Stimulated activated CD4-positive, alpha-beta T cell treated with anti-CD3 and anti-CD28 coated beads, Interleukin-12 subunit alpha, Interleukin-12 subunit beta, amount 100 ng/mL, for 48 hours (primary cell): ENCODE measurements at regions not wholly inside any gene's neighbourhood (a gene's known extent, or its start where the extent isn't known, plus 50 kb on each side); places are given as distances from the start of the nearest gene placed in this dataset.

Experiments used
- DNase-seq, 3 donors: peaks; one replicate each; pipeline ENCODE4 v3.0.0-alpha.2; 2020; ENCODE audit warnings: low read depth in 2 of 3, low spot score in 1 of 3

DNA sequence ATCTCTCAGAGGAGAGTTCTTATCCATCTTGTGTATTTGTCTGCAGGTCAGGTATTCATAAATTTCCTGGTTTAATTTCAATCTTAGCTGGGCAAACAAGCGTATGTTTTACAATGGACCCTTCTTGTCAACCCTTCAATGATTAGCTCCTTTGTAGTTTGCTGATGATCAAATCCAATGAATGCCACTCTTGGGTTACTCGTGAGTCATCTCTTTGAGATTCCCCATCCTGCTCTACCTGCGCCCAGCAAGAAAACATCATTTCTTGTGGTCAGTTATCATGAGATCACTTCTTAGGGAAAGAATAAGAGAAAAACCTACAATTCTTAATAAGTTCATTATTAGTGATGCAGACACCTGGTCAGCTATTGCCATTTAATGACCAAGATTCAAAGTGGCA is 572.3 kb upstream of the PKN2 start:
- DNase-seq = no peak

DNA sequence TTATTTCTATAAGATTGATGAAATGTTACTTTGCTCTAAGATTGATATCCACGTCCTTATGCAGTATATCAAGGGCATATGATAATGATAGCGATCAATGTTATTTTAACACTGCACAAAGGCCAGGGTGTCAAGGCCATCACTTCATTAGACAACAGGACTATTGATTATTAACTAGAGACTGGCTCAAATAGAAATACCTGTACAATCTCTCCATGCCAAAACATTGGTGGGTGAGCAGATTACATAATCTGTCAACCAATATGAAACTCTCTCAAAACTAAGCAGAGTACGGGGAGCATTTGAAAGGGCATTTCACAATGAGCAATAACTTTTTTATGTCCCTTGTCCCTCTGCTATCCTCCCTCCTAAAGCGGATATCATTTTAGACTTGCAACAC is 566.5 kb upstream of the PKN2 start:
- DNase-seq = no peak

DNA sequence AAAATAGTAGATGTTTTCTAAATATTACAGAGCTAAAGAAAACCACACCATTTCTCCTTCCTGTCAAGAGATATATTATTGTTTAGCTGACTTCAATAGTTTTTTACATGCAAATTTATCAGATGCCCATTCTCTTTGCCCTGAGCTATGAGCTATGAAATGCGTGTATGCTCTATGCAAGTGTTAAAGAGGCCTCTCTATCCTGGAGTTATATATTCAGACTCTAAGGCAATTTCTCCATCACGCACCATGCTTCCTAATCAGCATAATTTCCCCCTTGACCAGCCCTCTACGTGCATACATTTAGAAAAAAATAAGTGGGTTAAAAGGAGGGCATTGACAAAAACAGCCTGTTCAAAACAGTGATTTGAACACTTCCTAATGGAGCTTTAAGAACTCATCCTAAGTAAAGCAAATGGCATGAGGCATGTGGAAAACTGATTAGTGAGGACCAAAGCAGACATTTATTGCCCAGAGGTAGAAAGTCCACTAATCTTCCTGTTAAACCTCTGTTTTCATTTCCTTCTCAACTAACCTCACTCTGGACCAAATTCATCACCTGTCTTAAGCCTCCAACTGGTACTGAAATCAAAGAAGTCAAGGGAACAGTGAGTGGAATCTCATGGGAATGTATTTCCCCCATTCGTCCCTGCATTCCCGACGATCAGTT is 565.8 kb upstream of the PKN2 start:
- DNase-seq = no peak

DNA sequence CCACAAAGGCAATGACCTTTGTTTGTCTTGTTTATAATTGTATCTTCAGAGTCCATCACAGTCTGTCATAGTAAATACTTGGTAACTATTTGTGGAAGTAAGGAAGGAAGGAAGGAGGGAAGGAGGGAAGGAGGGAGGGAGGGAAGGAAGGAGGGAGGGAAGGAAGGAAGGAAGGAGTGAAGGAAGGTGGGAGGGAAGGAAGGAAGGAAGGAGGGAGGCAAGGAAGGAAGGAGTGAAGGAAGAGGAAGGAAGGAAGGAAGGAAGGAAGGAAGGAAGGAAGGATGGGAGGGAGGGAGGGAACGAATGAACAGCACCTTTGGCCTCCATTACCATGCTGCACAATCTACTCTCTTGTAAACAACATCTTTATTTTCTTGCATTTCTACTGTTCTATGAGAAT is 559.5 kb upstream of the PKN2 start:
- DNase-seq = no peak

DNA sequence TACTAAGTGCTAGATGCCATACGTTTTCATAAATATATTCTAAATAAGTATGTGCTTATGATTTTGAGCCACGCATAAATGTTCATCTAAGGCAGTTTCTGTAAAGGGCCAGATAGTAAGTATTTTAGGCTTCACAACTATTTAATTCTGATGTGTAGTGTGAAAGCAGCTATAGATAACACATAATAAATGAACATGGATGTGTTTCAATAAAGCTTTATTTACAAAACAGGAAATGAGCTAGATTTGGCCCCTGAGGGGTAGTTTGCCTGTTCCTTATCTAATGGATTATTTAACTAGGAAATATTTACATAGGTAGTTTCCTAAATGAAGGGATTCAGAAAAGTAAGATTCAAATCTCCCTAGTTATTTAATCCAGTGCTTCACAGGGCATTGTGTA is 557.6 kb upstream of the PKN2 start:
- DNase-seq = no peak

DNA sequence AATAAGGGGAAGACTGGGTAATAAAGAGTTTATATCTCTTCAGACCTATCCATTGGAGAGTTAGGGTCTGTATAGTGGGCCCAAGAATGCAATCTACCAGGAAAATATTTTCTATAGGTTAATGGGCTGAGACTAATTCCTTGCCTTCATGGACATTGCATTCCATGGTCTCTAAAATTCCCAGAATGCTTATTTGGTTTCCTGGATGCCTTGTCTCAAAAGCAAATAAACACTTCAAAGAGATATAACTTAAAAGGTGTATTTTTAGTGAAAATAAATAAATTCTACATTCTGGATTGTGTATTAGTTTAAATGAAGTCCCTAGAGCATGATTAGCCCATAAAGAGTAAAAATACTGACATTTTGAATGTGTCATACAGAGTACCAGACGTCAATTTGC is 550.1 kb upstream of the PKN2 start:
- no peak for DNase-seq

DNA sequence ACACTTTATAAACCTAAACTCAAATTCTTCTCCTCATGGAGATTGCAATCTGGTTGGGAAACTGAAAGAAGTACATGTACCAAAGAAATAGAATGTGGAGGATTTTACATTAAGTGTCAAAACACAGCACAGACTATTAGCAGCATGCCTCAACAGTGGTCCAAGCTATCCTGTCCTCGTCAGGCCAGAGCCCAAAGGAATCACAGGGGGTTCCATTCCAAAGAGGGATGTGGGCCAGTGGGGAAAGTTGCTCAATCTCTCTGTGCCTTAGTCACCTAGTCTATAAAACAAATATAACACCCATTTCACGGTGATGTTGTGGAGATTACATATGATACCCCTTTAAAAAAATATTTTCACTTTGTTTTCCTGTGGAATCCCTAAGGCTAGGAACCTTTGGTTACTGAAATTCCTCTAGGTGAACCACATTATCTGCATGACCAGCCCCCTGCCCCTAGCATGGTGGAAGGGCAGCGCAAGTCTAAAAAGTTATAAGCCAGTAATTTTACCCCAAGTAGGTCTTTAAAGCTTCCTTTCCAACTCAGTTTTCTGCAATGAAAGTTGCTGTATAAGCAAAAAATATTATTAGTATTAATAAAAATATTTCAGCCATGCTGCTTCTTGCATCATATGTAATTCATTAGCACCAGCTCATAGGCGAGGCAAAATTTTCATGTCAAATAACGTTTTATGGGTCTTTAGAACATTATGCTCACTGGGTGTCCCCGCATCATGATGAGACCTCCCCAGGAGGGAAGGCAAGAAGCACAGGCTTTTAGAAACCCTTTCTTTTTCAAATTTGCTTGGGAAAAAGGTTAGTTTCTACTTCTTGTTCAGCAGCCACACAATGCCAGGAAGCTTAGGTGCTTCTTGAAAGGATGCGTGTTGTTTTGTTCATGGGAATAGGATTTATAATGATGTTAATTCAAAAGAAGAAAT is 548.8 kb upstream of the PKN2 start:
- DNase-seq = no peak

DNA sequence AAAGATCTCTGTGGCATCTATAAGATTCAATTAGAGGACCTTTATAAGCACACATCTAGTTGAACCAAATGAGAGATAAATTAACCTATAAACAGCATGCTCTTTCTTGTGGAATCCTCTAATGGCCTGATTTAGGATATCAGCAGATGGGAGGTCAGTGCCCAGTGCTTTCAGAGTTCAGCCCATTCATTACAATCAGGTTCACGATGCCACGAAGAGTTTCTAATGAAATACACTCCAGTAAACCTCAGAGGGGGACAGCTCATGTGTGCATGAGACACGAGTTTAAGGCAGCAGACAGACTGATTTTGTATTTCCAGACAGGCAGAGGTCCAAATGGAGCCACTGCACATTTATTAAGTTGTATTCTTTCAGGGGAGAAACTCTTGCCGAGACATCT is 544.4 kb upstream of the PKN2 start:
- no peak for DNase-seq

DNA sequence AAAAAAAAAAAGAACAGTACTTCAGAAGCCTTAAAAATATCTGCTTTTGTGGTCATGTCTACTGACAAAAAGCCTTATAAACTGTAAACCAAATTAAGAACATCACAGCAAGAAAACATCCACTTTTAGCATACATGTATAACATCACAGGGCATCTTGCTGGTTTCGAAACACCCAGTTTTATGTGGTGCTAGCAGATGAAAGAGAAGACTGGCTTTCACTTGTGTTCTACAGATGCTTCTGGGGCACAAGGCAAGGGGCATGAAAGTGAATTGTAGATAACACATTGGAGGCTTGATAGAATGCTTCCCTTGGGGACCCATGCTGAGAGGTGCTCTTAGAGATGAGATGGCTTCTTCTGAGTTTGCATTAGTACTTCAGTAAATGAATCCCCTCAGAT is 543.7 kb upstream of the PKN2 start:
- DNase-seq = no peak

DNA sequence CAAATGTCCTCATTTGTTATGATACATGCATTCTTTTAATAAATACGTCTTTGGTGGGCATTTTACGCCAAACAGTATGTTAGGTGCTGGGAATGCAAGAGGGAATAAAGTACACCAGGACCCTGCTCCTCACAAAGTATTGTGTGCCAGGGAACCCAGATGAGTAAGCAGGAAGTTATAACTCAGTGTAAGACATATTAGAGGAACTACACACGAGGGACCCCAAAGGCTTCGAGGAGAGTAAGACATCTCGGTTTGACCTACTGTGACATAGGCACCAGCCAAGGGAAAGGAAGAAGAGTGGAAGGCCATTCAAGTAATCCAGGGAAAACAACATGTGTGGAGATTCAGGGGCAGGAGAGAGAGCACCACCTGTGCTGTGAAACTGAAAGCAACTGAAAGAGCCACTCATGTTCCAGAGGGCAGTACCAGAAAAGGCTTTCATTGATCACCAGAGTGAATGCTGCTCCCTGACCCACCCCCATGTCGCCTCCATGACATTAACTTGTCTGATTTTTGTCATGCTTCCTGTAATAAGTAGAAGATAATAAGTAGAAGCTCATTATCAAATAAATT is 542.5 kb upstream of the PKN2 start:
- DNase-seq = no peak

DNA sequence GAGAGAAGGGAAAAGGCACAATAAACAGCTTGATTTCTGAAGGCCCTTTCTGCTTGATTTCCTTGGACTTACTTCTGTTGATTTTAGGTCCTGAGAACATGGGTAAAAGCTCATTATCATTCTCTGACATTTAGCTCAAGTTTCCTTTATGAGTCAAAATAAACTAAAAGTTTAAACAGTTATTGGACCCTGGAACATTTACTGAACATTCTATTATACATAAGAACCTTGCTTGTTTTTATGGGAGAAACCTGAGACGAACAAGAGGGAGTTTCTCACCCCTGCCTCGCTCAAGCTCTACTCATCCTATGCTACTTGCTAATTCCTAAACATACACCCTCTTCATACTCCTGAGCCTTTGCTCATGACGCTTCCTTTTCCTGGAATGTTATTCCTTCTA is 538.3 kb upstream of the PKN2 start:
- DNase-seq = no peak

DNA sequence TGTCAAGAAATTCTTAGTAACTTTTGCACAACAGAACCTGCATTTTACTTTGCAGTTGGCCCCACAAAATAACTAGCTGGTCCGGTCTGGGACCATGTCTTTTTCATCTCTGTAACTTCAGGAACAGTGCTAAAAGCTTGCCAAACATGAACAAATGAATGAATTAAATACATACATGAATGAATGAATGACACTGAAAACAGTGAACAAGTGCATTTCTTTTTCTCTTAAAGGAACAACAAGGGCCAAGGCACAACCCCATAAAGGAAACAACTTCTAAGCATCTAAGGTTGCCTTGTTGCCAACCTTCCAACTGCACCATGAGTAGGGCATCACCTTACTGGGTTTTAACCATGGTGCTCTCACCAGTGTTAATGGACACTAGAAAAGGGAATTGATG is 534.4 kb upstream of the PKN2 start:
- no peak for DNase-seq

DNA sequence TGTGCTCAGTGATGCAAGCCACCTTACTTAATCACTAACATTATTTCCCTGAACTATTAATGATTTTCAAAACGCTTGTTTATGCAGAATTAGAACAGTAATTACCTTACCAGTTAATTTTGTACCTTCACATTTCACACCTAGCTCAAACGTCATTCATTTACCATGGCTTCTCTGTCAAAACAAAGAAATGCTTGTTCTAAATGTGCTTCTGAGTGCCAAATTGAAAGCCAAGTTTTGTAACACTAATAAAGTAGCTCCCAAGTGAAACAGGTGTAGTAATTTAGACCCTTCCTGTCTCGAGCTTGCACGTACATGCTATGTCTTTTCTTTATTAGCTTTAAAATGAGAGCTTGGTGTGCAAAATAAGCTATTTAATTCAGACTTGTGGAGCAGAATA is 533.7 kb upstream of the PKN2 start:
- no peak for DNase-seq

DNA sequence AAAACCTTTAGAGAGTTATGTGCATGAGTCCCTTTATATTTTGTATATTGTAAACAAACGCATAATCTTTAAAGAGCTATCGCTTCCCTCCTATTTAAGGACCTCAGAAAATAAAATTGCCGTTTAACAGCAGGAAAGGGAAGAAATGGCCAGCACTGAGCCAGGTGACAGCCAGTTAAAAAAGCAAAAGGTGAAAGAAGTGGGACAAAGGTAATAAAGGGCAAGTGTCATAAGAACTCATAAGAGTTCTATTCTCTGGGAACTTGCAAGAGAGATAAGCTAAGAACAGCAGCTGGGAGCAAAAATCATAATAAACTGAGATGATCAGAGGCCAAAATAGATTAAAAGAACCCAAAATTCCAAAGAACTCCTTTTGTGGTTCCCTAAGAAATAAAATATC is 520.9 kb upstream of the PKN2 start:
- DNase-seq = no peak

DNA sequence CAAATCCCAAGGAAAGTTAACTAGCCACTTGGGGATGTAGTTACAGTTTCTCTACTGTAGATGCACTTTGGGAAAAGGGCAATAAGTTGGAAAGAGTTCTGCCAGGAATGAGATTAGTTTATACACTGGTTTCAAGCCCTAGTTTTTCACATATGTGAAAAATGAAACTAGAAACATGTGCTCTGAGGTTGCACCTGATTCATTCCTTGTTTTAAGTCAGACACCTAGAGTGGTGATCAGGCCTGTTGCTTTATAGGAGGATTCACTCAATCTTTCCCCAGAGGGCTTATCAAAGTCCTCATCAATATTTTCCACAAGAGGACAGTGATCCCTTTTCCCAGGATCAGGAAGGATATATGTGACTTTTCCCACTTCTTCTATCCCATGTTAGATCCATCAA is 515.9 kb upstream of the PKN2 start:
- DNase-seq = no peak

DNA sequence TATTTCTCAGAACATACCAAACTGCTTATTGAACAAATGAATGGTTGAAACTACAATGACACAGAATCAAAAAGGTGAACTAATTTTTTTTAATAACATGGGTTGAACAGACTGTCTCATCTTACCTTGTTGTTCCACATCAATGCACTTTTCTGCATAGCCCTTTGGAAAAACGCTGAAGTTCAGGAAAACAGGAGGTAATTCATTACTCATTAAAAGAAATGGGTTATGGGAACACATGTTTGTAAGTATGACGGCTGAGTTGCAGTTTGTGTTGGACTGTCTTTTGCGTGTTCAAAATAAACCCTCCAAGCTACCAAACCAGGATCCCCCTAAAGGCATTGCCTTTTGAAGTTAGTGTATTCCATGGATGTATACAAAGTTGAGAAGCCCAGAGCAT is 514.9 kb upstream of the PKN2 start:
- no peak for DNase-seq

DNA sequence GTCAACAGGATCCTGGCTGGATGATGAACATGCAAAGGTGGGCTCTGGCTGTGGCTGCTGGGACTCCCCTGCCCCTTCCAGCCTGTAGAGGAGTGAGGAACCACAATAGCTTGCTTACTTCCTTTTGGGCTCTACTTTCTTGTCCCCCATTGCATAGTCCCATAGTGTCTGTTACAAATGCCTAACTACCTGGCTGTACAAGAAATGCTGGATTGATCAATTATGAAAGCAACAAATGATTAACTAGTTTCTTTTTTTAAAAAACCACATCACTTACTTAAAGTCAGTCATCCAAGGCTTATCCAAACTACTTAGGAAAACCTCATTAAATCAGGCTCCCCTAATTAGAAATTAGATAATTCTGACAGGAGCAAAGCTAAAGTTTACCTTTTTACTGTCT is 514.1 kb upstream of the PKN2 start:
- no peak for DNase-seq

DNA sequence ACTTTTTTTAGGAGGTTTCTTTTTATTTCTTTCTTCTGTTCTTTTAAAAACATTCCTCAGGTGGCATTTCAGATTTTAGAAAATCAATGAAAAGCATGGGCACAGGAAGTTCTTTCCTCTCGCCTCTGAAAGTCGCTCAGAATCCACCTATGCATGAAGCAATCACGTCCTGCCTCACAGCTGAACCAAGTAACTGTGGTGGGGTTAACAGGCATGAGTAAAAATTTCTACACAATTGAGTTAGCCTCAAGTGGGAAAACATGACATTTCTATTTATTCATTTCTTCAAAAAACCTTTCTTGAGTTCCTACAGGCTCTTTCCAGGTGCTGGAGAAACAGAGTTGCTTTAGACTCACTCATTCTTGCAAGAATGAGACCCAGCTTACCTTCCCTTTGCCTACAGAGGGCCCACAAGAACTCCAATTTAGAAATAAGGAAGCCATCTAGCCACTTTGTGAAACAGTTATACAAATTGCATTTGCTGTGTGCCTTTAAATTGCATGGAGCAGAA is 508.9 kb upstream of the PKN2 start:
- DNase-seq = no peak

DNA sequence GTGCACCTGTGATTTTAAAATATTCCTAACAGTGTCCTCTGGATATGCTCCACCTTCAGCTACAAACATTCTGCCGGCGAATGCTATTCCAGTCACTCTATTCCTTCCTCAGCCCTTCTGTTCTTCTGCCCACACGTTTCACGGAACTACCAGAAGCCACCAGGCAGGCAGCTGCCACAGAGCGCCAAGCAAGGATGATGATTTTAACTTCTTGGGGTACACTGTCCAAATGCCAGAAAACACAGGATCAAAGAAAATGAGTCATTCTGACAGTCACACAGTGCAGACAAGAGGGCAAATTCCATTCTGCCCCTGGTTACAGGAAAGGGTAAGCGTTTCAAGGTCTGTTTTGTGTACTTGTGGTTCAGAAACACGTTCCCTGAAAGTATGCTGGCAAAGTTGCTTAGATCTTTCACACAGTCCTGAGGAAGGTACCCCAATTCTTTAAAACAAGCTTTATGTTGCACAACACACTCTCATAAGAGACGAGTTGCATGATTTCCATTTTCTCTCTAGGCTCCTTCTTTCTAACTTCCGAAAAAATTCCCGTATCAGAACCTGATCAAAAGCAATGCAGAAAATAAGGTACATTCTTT is 508.3 kb upstream of the PKN2 start:
- DNase-seq = no peak

DNA sequence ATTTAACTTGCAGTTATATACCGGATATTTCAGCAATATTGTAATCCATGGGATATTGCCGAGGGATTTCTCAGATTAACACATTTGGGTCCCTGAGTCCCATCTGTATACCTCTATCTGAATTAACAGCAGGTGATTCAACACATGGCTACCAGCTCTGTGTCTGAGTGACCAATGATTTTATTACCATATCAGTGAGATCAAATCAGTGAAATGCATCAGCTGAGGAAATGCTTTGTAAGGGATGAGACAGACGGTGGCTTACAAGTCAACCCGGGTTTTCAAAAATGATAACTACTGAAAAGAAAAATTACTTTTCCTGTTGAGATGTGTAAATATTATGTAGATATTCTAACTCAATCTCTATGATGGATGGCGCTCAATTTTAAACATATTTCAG is 504.1 kb upstream of the PKN2 start:
- DNase-seq = no peak

DNA sequence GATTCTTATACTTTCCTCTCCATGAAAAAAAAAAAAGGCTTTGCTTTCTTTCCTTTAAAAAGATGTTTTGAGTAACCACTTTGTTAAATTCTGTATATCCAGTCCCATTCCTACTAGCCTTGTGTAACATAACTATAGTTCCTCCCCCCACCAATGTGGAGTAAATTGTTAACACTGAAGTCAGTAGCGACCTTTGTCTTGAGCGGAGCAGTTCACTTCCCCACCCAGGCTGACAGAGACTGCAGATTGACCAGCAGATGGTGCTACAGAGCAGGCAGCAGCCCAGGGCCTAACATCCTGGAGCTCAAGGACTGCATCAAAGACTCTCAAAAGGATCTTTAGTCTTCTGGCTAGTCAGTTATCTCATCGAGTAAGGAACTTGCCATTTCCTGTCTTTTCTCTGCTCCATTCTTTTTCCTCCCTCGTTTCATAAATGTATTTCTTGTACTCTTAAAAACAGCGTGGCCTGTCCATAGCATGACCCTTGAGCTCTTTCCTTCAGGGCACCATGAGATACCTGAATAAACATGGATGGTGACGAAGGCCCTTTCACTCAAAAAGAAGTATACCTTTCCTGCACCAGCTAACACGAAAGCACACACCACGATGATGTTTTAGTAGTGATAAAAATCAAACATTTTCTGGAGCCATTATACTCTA is 503.5 kb upstream of the PKN2 start:
- DNase-seq = peak; percentile 30 to 61 (median 33)
